Mucosa of gallbladder (tissue), 1 donor: ENCODE measurements at regions not wholly inside any gene's neighbourhood (a gene's known extent, or its start where the extent isn't known, plus 50 kb on each side); places are given as distances from the start of the nearest gene placed in this dataset.
"Not testable (repeated sequence)": the region's sequence is repeated elsewhere in the genome, so short reads cannot be mapped to it uniquely, and the experiment has no call there.

Experiments
- DNase-seq: peaks from one replicate; pipeline ENCODE4 v3.0.0-alpha.2; 2020; ENCODE audit warnings: low spot score
- donor health status: DM: no; HTN: no; CAD: no.

DNA sequence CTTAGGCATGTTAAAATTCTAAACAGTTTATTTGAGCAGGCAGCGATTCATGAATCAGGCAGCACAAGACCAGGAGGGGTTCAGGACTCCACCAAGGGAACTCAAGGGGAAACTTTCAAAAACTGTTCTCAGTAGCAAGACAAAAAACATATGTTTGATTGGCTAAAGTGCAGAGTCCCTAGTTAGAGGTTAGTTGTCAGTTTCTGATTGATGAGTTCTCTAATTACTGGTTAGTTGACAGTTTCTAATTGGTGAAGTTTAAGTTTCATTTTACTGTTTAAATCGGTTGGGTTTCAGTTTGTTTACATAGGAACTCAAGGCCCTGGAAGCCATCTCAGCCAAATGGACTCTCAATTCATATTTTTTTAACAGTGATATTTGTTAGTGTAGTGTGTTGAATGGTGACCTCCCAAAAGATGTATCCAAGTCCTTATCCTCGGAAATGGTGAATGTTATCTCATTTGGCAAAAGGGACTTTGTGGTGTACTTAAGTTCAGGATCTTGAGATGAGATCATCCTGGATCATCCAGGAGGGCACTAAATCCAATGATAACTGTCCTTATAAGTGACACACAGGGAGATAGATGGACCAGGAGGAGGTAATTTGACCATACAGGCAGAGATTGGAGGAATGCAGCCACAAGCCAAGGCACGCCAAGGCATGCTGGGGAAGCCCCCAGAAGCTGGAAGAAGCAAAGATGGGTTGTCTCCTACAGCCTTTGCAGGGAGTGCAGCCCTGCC, 219.2 kb upstream of the RAI14 start:
- DNase-seq = no peak

DNA sequence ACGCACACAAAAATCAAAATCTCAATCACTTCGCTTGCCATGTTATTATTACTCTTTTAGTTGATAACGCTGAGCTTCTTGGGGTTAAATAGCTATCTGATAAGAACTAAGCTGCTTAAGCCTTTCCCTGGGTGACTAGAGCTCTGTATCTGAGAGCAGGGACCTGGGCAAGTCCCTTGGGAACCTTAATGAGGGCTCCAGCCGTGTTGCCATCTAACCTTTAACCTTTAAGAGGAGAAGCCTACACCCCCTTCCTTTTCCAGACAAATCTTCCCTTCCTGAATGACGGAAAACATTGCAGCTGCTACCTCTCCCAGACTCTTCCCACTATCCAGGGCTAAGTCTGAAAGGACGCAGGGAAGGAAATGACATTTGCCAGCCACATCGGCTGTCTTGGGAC, 216.5 kb upstream of the RAI14 start:
- DNase-seq = no peak

DNA sequence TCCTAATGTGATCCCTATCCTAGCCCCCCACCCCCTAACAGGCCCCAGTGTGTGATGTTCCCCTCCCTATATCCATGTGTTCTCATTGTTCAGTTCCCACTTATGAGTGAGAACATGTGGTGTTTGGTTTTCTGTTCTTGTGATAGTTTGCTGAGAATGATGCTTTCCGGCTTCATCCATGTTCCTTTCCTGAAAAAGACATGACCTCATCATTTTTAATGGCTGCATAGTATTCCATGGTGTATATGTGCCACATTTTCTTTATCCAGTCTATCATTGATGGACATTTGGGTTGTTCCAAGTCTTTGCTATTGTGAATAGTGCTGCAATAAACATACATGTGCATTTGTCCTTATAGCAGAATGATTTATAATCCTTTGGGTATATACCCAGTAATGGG, 214.4 kb upstream of the RAI14 start:
- not testable (repeated sequence) for DNase-seq

DNA sequence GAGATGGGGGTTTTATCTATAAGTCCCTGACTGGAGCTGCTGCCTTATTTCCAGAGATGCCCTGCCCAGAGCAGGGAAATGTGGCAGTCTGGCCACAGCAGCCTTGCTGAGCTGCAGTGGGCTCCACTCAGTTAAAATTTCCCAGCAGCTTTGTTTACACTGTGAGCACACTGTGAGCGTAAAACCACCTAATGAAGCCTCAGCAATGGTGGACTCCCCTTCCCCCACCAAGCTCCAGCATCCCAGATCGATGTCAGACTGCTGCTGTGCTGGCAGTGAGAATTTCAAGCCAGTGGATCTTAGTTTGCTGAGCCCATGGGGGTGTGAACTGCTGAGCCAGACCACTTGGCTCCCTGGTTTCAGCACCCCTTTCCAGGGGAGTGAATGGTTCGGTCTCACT, 208.7 kb upstream of the RAI14 start:
- DNase-seq = no peak

DNA sequence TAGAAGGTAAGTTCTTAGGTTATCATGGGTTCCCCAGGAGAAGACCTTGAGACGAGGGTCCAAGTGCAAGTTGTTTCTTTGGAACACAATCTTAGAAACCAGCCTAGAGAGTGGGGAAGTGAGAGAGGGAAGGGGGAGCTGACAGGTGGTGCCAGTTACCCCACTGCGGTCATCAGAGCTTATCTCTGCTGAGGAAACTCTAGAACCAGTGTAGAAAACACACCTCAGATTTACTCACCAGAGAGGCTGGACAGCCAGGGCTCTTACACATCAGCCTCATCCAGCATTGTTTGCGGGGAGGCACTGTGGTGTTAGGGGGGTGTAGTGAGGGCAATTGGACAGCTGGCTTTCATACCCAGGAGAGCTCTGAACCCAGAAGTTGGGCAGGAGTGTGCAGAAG, 206.5 kb upstream of the RAI14 start:
- DNase-seq = no peak

DNA sequence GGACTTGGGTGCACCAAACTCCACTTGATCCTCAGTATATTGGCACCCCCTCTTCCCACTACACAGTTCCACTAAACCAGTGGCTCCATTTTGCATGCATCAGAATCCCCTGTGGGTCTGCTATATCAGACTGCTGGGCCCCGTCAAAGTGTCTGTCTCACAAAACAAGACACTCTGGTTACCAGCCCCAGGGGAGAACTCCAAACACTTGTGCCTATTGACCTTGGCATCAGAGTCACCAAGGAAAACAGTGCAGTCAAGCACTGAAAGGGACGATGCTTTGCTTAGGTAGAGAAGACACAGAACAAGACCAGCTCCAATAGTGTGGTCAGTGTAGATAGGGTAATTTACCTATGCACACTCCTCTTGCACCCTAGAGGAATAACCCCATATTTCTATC, 205.8 kb upstream of the RAI14 start:
- no peak for DNase-seq

DNA sequence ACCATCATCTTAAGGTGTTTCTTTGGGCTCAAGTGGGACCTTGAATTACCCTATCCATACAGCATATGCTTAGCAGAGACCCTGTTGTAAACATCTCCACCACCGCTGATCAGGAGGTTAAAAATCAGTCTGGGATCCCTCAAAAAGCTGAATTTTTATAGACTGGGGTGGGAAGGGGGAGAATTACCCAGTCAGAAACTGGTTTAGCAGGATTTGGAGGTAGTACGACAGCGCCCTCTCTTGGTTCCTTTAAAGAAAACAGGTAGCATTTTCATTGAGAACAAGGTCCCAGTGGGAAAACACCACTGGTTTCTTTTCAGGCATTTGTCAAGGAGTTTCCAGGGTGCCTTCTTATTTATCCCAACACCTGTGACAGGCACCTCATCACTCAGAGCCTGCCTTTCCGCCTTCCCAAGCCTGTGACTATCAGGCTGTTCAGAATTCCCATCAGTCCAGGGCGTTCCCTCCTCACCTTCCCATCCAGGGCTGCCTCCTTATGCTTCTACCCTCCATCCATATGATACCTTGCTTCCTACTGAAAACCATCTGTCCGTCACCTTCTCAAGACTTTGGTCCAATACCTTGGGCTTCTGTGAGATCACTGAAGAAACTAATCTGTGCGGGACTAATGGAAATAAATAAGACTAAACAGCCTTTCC, 203.8 kb upstream of the RAI14 start:
- DNase-seq = no peak

DNA sequence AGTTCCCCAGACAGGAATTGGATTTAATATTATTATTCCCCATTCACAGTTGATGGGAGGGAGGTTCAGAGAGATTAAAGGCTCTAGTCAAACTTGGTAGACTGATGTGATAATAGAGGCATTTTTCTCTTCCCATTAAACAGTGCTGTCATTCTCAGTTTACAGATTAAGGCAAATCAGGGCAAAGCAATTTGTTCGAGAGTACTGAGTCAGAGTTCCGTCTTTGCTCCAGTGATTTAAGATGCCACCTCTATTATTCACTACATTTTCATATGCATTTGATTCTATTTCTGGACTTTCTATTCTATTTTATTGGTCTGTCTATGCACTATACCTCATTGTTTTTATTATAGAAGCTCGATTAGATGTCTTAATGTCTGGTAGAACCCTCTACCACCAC, 201.0 kb upstream of the RAI14 start:
- DNase-seq = no peak

DNA sequence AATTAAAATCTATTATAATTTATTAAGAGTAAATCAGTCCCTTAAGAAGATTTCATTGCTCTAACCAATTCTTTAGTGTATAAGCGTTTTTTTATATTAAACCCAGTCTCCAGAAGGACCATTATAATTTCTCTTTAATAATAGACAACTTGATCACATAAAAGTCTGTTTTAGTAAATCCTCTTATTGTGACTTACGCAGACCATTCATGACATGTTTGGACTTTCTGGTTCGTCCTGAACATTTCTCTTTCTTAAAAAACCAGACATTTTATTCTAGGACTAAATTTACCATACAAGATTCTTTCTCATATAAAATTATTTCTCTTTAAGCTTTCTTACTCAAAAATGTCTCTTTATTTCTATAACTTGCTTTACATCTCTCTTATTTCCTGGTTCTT, 196.2 kb upstream of the RAI14 start:
- no peak for DNase-seq

DNA sequence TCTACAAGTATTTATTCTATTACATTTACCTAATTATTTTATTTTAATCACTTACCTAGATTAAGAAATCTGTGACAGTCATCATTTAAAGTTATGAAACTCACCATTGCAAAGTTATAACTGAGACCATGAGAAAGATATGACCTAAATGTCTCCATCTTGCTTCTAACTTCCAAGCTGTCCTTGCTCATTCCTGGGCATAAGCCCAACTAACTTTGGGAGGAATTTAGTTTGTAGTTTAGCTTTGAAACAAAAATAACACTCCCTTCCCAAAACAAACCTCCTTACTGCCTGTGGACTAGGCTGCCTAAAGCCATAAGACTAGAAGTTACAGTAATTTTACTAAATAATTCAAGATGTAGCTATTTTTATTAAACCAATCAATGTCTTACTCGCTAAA, 195.6 kb upstream of the RAI14 start:
- no peak for DNase-seq

DNA sequence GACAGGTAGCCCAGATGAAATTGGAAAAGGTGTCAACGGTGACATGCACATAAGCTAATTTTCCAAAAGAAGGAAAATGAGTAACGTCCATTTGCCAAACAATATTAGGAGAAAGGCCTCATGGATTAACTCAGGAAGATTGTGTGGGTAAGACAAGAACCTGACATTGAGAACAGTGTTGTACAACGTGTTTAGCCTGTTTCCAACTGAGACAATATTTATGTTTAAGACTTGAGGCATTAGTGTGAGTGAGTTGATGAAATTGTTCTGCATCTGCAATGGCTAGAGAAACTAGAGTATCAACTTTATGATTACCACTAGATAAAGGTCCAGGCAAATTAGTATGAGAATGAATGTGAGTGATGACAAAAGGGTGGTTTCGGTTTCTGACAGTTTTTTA, 191.3 kb upstream of the RAI14 start:
- no peak for DNase-seq

DNA sequence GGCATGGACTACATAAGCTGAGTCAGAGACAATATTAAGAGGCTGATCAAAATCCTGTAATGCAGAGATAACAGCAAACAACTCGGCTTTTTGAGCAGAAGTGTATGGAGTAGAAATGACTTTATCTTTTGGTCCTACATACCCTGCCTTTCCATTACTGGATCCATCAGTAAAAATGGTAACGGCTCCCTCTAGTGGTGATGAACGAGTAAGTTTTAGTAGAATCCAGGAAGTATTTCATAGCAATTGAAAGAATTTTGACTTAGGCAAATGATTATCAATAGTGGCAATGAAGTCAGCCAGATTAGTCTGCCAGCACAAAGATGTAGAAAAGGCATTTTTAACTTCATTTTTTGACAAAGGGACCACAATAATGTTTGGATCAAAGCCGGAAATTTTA, 190.8 kb upstream of the RAI14 start:
- DNase-seq = peak; percentile 38

DNA sequence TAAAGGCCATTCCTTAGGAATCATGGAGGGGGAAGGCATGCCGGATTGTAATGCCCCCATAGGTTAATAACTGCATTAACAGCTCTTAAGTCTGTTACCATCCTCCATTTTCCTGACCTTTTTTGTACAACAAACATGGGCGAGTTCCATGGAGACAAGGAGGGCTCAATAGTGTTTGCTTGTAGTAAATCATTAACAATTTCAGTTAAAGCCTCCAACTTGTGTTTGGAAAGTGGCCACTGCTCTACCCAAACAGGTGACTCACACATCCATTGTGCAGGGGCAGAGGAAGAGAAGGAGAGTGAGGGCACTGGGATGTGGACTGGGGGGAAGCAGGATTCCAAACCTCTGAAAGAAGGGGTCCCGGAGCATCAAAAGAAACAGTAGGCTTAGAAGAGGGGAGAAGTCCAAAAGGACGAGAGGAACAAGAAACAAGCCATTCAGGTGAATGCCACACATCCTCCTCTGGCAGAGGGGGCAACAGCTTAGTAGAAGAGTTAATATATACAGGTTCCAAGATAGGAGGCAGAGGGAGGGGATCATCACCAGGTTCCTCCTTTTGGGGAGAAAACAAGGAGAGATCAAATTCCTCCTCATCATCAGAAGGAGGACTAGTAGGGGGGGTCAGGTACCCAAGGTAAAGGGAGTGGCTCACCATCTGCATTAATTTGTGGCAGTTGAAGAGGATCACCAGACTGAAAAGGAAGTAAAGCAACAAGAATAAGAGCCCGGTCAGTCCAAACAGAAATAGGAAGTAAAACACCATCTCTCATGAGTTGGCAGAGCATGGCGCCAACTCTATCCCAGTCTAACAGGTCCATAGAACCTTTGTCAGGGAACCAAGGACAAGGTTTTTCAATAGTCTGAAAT, 189.4 kb upstream of the RAI14 start:
- DNase-seq = peak; percentile 71

DNA sequence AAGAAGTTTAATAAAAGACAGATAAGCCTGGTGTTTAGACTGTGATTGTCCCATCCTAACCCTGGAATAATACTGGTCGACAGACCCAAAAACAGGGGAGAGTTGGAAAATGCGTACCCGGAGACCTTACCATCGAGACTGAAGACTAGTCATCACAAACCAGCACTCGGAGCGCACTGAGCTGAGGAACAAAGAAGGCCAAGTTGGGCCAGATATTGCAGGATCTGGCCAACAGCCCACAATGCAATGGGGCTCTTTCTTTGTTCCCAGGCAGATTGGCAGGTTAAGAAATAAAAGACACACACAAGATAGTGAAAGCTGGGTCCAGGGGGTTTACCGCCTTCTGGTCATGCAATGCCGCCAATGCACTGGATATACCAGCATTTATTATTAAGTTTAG, 188.7 kb upstream of the RAI14 start:
- no peak for DNase-seq

DNA sequence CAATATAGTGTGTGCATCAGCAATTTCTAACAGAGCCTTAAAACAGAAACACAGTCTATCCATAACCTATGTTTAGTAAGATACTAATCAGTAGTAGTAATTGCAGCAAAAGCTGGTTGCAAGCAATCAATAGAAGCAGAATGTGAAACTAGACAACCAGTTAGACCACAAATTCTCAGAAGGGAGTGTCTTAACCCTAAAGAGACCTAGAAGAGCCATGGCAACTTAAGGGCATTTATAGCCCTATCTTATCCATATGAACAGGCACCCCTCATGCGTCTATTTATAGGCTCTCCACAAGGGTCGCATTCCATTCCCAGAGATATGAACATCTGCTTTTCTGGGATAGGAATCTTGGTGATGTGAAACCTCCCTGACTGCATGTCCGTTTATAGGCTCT, 188.1 kb upstream of the RAI14 start:
- not testable (repeated sequence) for DNase-seq

DNA sequence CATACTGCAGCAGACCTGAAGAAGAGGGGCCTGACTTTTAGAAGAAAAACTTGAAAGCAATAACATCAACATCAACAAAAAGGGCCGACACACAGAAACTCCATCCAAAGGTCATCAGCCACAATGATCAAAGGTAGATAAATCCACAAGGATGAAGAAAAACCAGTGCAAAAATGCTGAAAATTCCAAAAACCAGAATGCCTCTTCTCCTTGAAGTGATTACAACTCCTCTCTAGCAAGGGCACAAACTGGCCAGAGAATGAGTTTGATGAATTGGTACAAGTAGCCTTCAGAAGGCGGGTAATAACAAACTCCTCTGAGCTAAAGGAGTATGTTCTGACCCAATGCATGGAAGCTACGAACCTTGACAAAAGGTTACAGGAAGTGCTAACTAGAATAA, 186.2 kb upstream of the RAI14 start:
- no peak for DNase-seq

DNA sequence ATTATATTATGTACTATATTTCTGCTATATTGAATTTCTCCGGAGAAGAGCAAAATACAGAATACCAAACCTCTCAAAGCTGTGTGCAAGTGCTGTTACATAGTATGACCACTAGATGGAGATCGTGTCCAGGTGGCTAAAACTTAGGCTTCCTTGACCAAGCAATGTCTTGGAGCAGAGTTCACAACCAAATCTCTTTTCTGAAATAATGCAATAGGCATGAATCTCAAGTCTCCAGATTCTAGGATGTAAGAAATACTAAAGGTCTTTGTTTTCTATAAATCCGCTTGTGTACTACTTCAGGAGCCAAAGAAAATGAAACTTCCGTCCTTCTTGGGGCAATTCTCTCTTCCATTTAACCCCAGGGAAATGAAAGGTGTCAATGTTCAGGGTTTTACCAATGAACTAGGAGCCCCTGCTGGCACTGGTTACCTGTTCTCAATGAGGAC, 181.5 kb upstream of the RAI14 start:
- DNase-seq = peak; percentile 31

DNA sequence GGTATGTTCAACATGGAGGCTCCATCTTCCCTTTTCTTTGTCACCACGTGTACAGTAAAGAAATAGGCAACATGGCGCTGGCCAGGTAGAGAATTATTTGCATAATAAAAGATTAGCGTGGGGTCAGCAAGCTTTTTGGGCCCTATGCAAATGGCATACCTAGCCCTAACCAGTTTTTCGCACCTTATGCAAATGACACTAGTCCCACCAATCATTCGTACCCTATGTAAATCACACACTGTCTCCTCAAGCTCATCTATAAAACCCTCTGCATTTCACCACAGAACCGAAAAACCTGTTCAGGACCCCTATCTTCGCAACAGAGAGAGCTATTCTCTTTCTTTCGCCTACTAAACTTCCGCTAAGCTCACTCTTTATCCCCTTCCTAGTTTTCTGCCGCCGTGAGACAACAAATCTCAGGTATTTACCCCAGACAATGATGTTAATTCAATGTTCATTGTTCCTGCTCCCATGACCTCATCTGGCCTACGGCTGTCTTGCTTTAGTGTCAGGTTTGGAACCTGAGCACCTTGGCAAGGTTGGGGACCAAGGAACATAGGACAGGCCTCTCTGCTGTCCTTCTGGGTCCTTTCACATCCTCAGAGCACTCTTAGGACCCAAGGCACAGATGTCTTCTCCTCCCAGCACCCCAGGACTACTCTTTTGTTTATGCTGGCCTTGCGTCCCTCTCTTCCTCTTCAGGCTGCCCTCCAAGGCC, 180.7 kb upstream of the RAI14 start:
- no peak for DNase-seq

DNA sequence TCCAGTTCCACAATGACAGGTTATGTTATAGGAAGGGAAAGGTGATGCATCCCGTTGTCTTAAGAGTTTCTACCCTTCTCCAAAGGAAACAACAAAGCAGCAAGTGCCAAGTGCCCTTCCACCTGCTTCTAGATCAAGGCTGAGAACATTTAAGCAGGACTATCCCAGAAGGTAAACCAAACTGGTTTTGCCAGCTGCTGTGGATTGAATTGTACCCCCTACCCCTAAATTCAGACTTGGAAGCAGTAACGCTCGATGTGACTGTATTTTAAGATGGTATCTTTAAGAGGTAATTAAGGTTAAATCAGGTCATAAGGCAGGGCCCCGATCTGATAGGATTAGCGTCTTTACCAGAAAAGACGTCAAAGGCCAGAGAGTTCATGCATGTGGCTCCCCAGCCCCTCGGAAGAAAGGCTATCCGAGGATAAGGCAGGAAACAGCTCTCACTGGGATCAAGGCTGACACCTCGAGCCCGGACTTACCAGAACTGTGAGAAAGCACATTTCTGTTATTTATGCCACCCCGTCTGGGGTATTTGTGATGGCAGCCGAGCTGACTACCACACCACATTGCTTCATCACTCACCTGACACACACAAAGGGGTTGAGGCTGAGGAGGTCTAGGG, 179.1 kb upstream of the RAI14 start:
- no peak for DNase-seq

DNA sequence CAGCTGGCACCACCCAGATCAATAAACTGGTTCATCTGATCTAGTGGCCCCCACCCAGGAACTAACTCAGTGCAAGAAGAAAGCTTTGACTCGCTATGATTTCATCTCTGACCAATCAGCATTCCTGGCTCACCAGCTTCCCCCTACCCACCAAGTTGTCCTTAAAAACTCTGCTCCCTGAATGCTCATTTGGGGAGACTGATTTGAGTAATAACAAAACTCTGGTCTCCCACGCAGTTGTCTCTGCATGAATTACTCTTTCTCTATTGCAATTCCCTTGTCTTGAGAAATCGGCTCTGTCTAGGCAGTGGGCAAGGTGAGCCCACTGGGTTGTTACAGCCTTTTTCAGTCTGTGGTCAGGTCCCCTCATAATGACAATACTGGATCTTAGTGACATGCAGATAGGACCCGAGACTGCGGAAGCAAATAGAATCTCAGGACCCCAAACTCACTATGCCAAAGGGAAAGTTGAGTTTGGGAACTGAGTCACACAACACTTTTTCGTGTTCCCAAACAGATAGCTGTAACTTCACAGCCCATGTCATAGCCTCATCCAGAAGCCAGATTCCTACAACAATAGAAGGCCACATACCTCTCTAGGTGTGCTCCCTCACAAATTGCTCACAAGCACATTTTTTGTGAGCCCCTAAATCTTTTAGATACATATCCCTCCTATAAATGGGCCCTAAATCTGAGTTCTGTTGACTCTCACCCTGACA, 175.2 kb upstream of the RAI14 start:
- DNase-seq = no peak

DNA sequence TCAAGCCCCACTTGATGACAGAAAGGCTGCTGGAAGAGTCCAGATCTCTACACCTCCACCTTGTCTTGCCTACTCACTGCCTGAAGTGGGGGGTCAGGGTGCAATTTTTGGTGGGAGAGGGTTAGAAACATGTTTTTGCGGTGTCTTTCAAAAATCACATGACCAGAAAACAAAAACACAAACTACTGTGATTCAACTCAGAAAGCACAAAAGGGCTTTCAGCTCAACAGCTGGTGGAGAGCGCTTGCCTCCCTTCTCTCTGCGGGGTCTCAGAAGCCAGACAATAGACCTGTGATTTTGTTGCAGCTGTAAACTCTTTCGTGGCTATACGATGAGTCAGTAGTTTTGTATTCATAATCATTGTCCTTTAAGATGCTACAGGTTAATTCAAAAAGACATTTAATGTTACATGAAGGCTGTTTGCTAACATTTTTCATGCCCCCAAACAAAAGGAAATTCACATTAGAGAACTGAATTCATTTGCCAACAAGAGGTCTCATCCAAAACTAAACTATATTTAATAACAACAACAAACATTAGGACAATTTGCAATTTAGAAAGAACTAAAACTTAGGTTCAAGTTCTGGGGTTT, 172.6 kb upstream of the RAI14 start:
- DNase-seq = no peak
